GM19463 (cell line): ENCODE measurements at regions not wholly inside any gene's neighbourhood (a gene's known extent, or its start where the extent isn't known, plus 50 kb on each side); places are given as distances from the start of the nearest gene placed in this dataset.

Source experiments
- ATAC-seq: cut with Tn5 transposase; IDR thresholded peaks from one replicate; pipeline ENCODE4 v1.9.1; 2021; ENCODE audit warnings: mild to moderate bottlenecking, moderate library complexity; ENCODE audit not compliant: unreplicated experiment

DNA sequence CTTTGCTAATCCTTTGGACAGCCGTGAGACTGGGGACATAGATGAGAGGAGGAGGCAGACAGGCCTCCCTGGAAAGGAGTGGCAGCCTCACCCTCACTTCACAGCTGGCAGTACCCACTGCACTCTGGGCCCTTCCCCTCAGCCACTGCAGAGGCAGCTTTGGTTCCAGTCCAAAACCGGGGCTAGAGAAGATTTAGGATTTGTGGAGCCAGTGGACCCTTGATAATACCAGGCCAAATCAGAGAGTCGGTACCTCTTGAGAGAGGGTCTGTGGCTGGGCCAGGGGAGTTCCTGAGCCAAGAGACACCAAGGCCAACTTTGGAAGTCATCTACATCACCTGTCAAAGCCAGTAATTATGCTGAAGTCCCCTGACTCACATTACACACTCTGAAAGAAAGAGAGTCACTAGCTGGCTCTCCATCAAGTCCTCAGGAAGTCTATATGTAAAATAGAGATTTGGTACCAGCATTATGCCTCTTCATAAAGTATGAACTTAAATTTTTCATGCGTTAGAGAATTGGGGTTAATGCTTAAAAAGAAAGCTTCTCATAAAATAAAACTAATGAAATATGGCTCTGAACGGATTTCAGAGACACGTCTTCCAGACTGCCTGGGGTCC lies 244.1 kb upstream of the SEMA6D start:
- ATAC-seq, result no peak

DNA sequence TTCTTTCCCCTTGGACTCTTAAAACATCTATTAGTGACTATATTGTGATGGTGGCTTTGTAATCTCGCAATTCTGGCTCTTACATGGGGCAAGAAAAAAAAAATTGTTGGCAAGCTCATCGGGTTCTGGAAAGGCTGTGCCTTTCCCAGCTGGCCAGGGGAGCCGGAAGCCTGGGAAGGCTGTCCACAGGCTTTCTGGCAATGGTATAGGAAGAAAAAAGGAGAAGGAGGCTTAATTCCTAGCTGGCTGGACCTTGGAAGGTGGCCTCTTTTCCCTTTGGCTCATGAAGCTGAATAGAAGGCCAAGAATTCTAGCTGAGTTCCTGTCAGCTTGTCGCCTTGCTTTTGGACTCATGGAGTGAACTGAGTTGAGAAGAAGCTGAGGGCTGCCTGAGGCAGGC lies 243.5 kb upstream of the SEMA6D start:
- no peak for ATAC-seq

DNA sequence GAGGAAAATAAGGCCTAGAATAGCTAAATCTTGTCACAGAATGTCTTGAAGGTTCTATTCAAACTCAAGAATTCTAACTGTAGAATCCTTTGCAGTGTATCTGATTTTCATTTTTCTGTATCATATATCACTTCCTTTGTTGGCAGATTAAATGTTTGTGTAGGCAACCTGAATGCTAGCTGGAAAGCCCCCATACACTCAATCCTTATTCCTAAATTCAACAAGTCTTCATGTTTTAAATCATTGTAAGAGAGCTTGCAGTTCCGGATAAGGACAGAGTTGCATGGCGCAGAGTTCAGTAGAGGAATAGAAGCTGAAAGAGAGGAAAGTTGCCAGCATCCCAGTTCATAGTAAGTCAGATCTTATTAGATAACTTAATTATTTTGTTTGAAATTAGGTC lies 242.0 kb upstream of the SEMA6D start:
- no peak for ATAC-seq

GRCh38 chr15:47477341-47477740 lies 240.0 kb upstream of the SEMA6D start:
- ATAC-seq, result no peak

- ATAC-seq, result no peak
Measured at GRCh38 chr15:47484059-47484458, 233.2 kb upstream of the SEMA6D start.

GRCh38 chr15:47484997-47485396 lies 232.3 kb upstream of the SEMA6D start:
- ATAC-seq, result no peak

GRCh38 chr15:47485419-47485818 lies 231.9 kb upstream of the SEMA6D start:
- no peak for ATAC-seq

- ATAC-seq, result no peak
Measured at GRCh38 chr15:47486040-47486439, 231.3 kb upstream of the SEMA6D start.

GRCh38 chr15:47492195-47492594 lies 225.1 kb upstream of the SEMA6D start:
- ATAC-seq, result no peak

DNA sequence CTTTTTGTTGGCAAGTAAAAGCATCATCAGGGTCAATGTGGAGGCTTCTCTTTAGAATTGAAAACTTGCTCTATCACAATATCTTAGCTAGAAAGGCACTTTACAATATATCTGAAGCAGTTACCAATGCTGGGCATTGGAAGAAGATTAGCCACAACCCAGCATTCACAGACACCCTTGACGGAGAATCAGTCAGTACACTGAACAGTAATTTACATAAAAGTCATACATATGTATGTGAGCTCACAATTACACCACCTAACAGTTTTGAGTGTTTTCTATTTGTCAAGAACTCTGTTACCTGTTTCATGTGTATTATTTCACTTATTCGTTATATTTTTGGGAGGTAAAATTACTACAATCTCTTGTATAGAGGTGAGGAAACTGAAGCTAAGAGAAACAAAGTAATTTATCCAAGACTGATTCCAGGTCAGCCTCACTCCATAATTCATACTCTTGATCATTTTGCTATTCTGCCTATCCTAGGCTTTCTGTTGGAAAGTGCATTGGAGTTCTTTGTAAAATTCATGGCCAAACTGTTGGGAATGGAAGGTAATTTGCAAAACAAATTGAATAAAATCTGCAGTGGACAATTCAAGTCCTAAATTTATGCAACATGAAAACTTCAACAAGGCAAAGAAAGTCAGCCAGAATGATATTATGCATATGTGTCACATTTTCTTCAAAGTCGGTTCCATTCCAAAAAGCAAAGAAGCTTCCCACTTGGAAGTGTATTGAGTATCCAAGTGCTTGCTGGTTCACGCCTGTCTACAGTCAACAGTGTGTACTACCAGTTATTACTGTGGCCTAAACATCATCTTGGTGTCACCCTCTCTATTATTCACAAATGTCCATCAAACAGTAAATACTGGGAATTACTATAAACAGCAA lies 223.7 kb upstream of the SEMA6D start:
- ATAC-seq, result no peak

DNA sequence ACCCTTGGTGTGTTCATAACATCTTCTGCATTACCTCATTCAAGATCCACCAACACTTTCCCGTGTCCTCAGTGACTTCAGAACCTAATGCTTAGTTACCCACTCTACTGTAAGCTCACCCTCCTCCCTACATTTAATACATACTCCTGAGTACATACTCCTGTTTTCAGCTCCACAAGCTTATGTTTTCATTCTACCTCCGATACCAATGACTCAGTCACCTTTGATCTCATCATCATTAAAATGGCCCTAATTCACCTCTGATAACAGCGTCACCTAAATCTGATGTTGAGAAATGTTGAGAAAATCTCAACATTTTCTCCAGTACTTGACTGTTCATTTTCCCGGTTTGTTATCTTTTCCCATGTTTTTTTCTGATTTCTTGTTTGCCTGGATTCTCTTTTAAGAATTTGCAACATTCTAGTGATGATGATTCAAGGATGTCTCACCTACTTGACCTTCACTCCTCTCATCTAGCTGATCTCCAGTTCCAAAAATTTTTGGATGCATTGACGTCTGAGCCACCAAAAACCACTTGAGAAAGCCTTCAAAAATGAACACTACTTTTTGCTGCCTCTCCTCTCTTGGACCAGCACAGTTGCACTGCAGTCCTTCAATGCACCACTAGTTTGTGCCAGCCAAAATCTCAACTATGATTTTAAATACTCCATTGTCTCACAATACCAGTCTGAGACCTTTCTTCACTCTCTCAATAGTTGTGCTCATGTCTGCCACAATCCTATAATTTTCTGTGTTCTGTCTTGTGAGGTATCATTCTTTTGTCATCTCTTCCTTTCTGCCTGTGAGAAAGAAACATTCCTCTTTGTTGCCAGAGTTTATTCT lies 220.7 kb upstream of the SEMA6D start:
- ATAC-seq, result no peak

DNA sequence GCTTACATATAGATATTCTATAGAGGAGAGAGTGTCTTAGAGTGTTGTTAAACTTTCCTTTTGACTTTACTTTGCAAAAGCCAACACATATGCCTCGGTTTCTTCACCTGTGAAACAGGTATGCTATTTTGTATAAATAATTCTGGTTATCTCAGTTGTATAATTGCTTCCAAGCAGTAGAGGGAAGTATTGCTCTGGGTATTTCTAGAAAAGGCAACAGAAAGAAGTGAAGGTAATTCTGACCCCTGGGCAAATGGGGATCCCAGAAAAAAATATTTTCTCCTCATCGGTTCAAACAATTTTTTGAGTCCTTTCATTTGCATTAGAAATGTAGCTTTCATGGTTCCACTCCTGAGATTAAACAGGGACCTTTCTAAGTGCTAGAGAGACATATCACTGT lies 216.5 kb upstream of the SEMA6D start:
- ATAC-seq, result no peak

GRCh38 chr15:47502041-47502440 lies 215.3 kb upstream of the SEMA6D start:
- ATAC-seq, result no peak

- ATAC-seq, result no peak
Measured at GRCh38 chr15:47503876-47504275, 213.4 kb upstream of the SEMA6D start.

DNA sequence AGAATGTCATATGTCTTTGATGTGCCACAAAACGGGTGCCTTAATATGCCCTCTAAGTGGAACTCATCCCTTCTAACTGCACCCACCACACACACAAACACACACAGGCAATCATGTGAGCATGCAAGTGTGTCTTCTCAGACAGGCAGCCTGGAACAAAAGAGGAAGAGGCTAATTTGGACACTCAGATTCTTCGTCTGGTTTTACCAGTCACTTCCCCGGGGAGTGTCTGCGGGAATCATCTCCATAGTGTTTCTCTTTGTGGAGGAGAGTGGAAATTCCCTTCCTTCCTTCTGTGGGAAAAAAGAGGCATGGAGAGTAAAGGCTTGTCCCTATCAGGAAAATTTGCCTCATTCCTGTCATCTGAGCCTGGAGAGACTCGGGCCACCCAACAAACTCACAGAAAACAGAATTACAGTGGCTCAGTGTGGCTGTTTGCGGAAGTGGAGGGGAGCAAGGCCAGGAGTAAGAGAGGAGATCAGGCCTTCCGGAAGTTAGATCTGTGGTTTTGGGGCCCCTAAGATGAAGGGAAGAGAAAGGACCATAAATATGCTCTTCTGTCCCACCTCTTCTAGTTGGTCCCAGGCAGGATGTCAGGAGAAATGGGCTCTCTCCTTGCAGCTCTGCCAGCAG lies 212.6 kb upstream of the SEMA6D start:
- ATAC-seq, result no peak

- ATAC-seq, result no peak
Measured at GRCh38 chr15:47505712-47506328, 211.5 kb upstream of the SEMA6D start.

DNA sequence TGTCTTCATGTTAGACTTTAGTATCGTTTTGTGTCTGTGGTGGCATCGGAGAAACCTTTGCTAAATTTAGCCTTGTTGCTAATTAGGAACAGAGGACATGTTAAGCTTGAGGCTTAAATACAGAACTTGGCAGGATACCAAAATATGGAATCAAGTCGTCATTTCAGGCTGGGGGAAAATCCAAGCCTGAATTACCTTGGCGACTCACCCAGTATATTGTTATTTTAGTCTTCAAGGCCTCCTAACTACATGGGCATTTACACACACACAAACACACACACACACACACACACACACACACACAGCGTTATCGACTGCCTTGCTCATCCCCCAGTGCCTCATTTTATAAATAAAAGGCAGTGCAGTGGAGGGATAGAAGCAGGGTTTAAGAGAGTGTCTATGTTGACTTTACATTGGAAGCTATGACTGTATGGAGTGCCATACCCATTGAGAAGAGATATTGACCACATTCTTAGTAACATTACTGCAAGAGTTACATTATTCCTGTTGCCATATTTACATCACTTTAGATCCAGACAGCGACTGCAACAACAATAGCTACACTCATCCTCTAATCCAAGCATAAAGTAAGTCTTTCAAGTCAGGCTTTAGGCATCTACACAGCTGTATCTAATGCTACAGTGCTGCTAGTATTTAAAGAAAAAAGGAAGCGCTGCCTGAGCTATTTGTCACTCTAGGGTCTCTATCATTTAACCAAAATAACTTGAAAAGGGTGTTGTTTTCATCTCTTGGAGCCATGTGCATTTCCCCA lies 210.8 kb upstream of the SEMA6D start:
- no peak for ATAC-seq

GRCh38 chr15:47507221-47507985 lies 209.9 kb upstream of the SEMA6D start:
- ATAC-seq, result no peak

GRCh38 chr15:47511261-47511660 lies 206.0 kb upstream of the SEMA6D start:
- ATAC-seq, result no peak
